H1 (cell line): ENCODE measurements at regions not wholly inside any gene's neighbourhood (a gene's known extent, or its start where the extent isn't known, plus 50 kb on each side); places are given as distances from the start of the nearest gene placed in this dataset.

Experiments
- CTCF ChIA-PET: fragments of 300-600 bp; sonication (Branson Sonifier 250); formaldehyde crosslinking; loops from one replicate; lab custom pipeline; 2021; ENCODE audit not compliant: partially characterized antibody; lab: Charles Lee
- POLR2A ChIA-PET: fragments of 300-600 bp; sonication (Branson Sonifier 250); formaldehyde crosslinking; loops from one replicate; lab custom pipeline; 2021; ENCODE audit warnings: inconsistent platforms; ENCODE audit not compliant: partially characterized antibody; lab: Charles Lee
- DNase-seq, 2 experiments: peaks; one replicate each; pipeline versions ENCODE4 v3.0.0 to v3.0.0-alpha.2; 2010 to 2022; ENCODE audit warnings: low spot score in 2 of 2, low read depth in 1 of 2, mixed read lengths in 1 of 2
- FAIRE-seq: peaks from 2 replicates; lab custom pipeline; 2011; peaks lifted over from hg19 to GRCh38; lab: Jason Lieb, UNC
- H2AFZ ChIP-seq: 2 replicates; pipeline ENCODE4 v1.8.1; 2012; ENCODE audit warnings: low read length, inconsistent platforms
- H2AK5ac ChIP-seq: 2 replicates; pipeline ENCODE4 v1.6.1; 2013; ENCODE audit warnings: low read depth, low read length
- H2BK120ac ChIP-seq: replicated peaks from 2 replicates; pipeline ENCODE3; 2013; ENCODE audit warnings: low read depth, low read length, inconsistent platforms
- H2BK12ac ChIP-seq: 2 replicates; pipeline ENCODE4 v1.6.1; 2013; ENCODE audit warnings: low read depth, low read length
- H2BK15ac ChIP-seq: 2 replicates; pipeline ENCODE4 v1.6.1; 2013; ENCODE audit warnings: low read length
- H2BK20ac ChIP-seq: 2 replicates; pipeline ENCODE4 v1.6.1; 2013; ENCODE audit warnings: low read length
- H2BK5ac ChIP-seq: 2 replicates; pipeline ENCODE4 v1.6.1; 2013; ENCODE audit warnings: low read depth, low read length
- H3K14ac ChIP-seq: 2 replicates; pipeline ENCODE4 v1.6.1; 2013; ENCODE audit warnings: inconsistent platforms; ENCODE audit not compliant: insufficient read length
- H3K18ac ChIP-seq: 2 replicates; pipeline ENCODE4 v1.6.1; 2013; ENCODE audit warnings: low read length; ENCODE audit errors: extremely low read depth
- H3K23ac ChIP-seq: 2 replicates; pipeline ENCODE4 v1.6.1; 2013; ENCODE audit warnings: inconsistent platforms; ENCODE audit not compliant: insufficient read length
- H3K23me2 ChIP-seq: 2 replicates; pipeline ENCODE4 v1.6.1; 2013; ENCODE audit warnings: low read depth, low read length
- H3K27ac ChIP-seq: 2 replicates; pipeline ENCODE4 v1.6.1; 2011; ENCODE audit warnings: low read depth, low read length, inconsistent platforms
- H3K27me3 ChIP-seq, 4 experiments: replicated peaks in 1 of 4; 1 replicate in 1 of 4; 2 replicates in 3 of 4; pipeline versions ENCODE4 v1.6.1 to v1.8.1; 2011 to 2013; ENCODE audit warnings: low read length in 3 of 4, mild to moderate bottlenecking in 3 of 4, inconsistent platforms in 2 of 4, mixed read lengths in 2 of 4, moderate library complexity in 1 of 4; ENCODE audit not compliant: control insufficient read depth in 3 of 4, insufficient read depth in 3 of 4; ENCODE audit errors: extremely low read depth in 1 of 4
- H3K36me3 ChIP-seq, 4 experiments: 2 replicates each; pipeline versions ENCODE4 v1.6.1 to v1.8.1; 2011 to 2013; ENCODE audit warnings: mild to moderate bottlenecking in 4 of 4, low read length in 3 of 4, moderate library complexity in 2 of 4, control low read depth in 1 of 4, inconsistent platforms in 1 of 4; ENCODE audit not compliant: insufficient read depth in 4 of 4, control insufficient read depth in 2 of 4
- H3K4ac ChIP-seq: replicated peaks from 2 replicates; pipeline ENCODE3; 2013; ENCODE audit warnings: low read length, low read depth, mixed read lengths, inconsistent platforms; ENCODE audit not compliant: insufficient read length
- H3K4me1 ChIP-seq, 4 experiments: replicated peaks in 1 of 4; 1 replicate in 1 of 4; 2 replicates in 3 of 4; pipeline versions ENCODE4 v1.6.1 to v1.8.1; 2011 to 2013; ENCODE audit warnings: low read length in 3 of 4, inconsistent platforms in 2 of 4, mixed read lengths in 1 of 4; ENCODE audit not compliant: insufficient read depth in 4 of 4, control insufficient read depth in 3 of 4
- H3K4me2 ChIP-seq, 2 experiments: 2 replicates each; pipeline versions ENCODE4 v1.6.1 to v1.8.1; 2011 to 2013; ENCODE audit warnings: low read depth in 2 of 2, low read length in 2 of 2, control low read depth in 1 of 2, inconsistent platforms in 1 of 2, mild to moderate bottlenecking in 1 of 2; ENCODE audit not compliant: insufficient read depth in 1 of 2
- H3K4me3 ChIP-seq, 4 experiments: fragments of 200-600, 300-600 bp in 1 of 4; sonication (generic), shearing (Covaris generic), sonication (Bioruptor Twin) in 1 of 4; 2 replicates each; pipeline versions ENCODE4 v1.5.1 to v1.8.1; 2011 to 2016; ENCODE audit warnings: low read length in 4 of 4, low read depth in 3 of 4, control low read depth in 2 of 4, inconsistent platforms in 2 of 4, mild to moderate bottlenecking in 2 of 4, mixed read lengths in 1 of 4, moderate library complexity in 1 of 4; ENCODE audit not compliant: insufficient read depth in 2 of 4; ENCODE audit errors: extremely low read depth in 1 of 4
- H3K56ac ChIP-seq: replicated peaks from 2 replicates; pipeline ENCODE3; 2013; ENCODE audit warnings: low read depth, mild to moderate bottlenecking, mixed read lengths, low read length, inconsistent platforms; ENCODE audit not compliant: insufficient read length
- H3K79me1 ChIP-seq: 2 replicates; pipeline ENCODE4 v1.6.1; 2013; ENCODE audit warnings: low read depth, low read length, control low read depth
- H3K79me2 ChIP-seq, 2 experiments: 2 replicates each; pipeline versions ENCODE4 v1.6.1 to v1.8.1; 2012 to 2013; ENCODE audit warnings: low read length in 2 of 2, mild to moderate bottlenecking in 2 of 2, inconsistent platforms in 1 of 2; ENCODE audit not compliant: insufficient read depth in 2 of 2, control insufficient read depth in 1 of 2
- H3K9ac ChIP-seq, 4 experiments: replicated peaks in 1 of 4; 1 replicate in 1 of 4; 2 replicates in 3 of 4; pipeline versions ENCODE4 v1.6.1 to v1.8.1; 2011 to 2013; ENCODE audit warnings: low read depth in 3 of 4, low read length in 3 of 4, control low read depth in 2 of 4, mild to moderate bottlenecking in 2 of 4, moderate library complexity in 2 of 4, inconsistent platforms in 1 of 4; ENCODE audit errors: extremely low read depth in 1 of 4
- H3K9me3 ChIP-seq, 2 experiments: 2 replicates each; pipeline versions ENCODE4 v1.6.1 to v1.8.1; 2012 to 2013; ENCODE audit warnings: mild to moderate bottlenecking in 2 of 2, moderate library complexity in 2 of 2, control low read depth in 1 of 2, inconsistent platforms in 1 of 2, low read depth in 1 of 2, low read length in 1 of 2, mixed read lengths in 1 of 2; ENCODE audit not compliant: insufficient read depth in 2 of 2
- H4K20me1 ChIP-seq, 2 experiments: replicated peaks in 1 of 2; 2 replicates each; pipeline versions ENCODE3 to v1.8.1; 2011 to 2013; ENCODE audit warnings: inconsistent platforms in 2 of 2, low read length in 2 of 2, mild to moderate bottlenecking in 1 of 2; ENCODE audit not compliant: insufficient read depth in 2 of 2, control insufficient read depth in 1 of 2
- H4K5ac ChIP-seq: 2 replicates; pipeline ENCODE4 v1.6.1; 2013; ENCODE audit warnings: low read length, low read depth, mixed read lengths, inconsistent platforms; ENCODE audit not compliant: insufficient read length
- H4K8ac ChIP-seq: 2 replicates; pipeline ENCODE4 v1.8.0; 2013; ENCODE audit warnings: mild to moderate bottlenecking, moderate library complexity, low read length, inconsistent platforms; ENCODE audit not compliant: insufficient read depth; ENCODE audit errors: extremely low read depth
- H4K91ac ChIP-seq: replicated peaks from 2 replicates; pipeline ENCODE3; 2013; ENCODE audit warnings: low read length, mixed read lengths, inconsistent platforms; ENCODE audit not compliant: insufficient read length
- CREB1 ChIP-seq: IDR thresholded peaks from 2 replicates; pipeline ENCODE4 v1.6.1; 2012; ENCODE audit warnings: inconsistent platforms
- FOSL1 ChIP-seq: IDR thresholded peaks from 2 replicates; pipeline ENCODE4 v1.6.1; 2011; ENCODE audit warnings: mild to moderate bottlenecking, low read depth, low read length, moderate library complexity; ENCODE audit not compliant: insufficient read depth
- GTF2F1 ChIP-seq: IDR thresholded peaks from 2 replicates; pipeline ENCODE4 v1.6.1; 2012; ENCODE audit warnings: low read depth, low read length, improper control_type of control experiment, borderline replicate concordance
- HDAC2 ChIP-seq, 2 experiments: fragments of 300-600 bp in 1 of 2; sonication (generic) in 1 of 2; IDR thresholded peaks; 2 replicates each; pipeline ENCODE4 v1.6.1; 2011 to 2012; ENCODE audit warnings: low read depth in 2 of 2, low read length in 2 of 2, mild to moderate bottlenecking in 2 of 2, moderate library complexity in 2 of 2, borderline replicate concordance in 1 of 2, inconsistent platforms in 1 of 2
- JUND ChIP-seq: IDR thresholded peaks from 2 replicates; pipeline ENCODE4 v1.6.1; 2011; ENCODE audit warnings: mild to moderate bottlenecking, improper control_type of control experiment, low read length
- KDM4A ChIP-seq: IDR thresholded peaks from one replicate; pipeline ENCODE4 v1.7.1; 2012; ENCODE audit warnings: low read depth, mild to moderate bottlenecking, moderate library complexity, low read length, inconsistent platforms; ENCODE audit not compliant: severe bottlenecking
- NANOG ChIP-seq: IDR thresholded peaks from 2 replicates; pipeline ENCODE4 v1.6.1; 2011; ENCODE audit warnings: low read length, low read depth, mild to moderate bottlenecking, inconsistent platforms; ENCODE audit not compliant: insufficient read depth, poor library complexity, severe bottlenecking
- RAD21 ChIP-seq, 2 experiments: IDR thresholded peaks in 1 of 2; conservative IDR thresholded peaks in 1 of 2; 2 replicates each; pipeline ENCODE4 v1.6.1; 2011; ENCODE audit warnings: low read depth in 2 of 2, low read length in 2 of 2, improper control_type of control experiment in 1 of 2, inconsistent platforms in 1 of 2, mild to moderate bottlenecking in 1 of 2, moderate library complexity in 1 of 2
- TAF1 ChIP-seq: IDR thresholded peaks from 2 replicates; pipeline ENCODE4 v1.6.1; 2011; ENCODE audit warnings: mild to moderate bottlenecking, low read depth, low read length
- WGBS, 2 experiments: shearing (Covaris generic) in 1 of 2; methylation state at CpG; one replicate each; pipeline versions ENCODE4 v1.1.6 to v1.1.7; 2013 to 2015; ENCODE audit warnings: low lambda C conversion rate in 2 of 2, mixed read lengths in 2 of 2, inconsistent platforms in 1 of 2, low coverage in 1 of 2, missing lambda C conversion rate in 1 of 2; ENCODE audit not compliant: insufficient replicate concordance in 2 of 2, insufficient coverage in 1 of 2, insufficient read length in 1 of 2; ENCODE audit errors: extremely low coverage in 1 of 2, missing lambda C conversion rate in 1 of 2; 5-methylcytosine and 5-hydroxymethylcytosine counted together

GRCh38 chr6:54681267-54681666 is 165.3 kb upstream of the FAM83B start:
- H2BK120ac ChIP-seq, result no peak overlapping the region
- no peak overlapping the region for H2BK12ac ChIP-seq
- no peak overlapping the region for H2BK20ac ChIP-seq
- no peak overlapping the region for H4K8ac ChIP-seq
- no peaks in the 10 kb centered on the region for H3K9me3 ChIP-seq
- no peak overlapping the region for H3K23ac ChIP-seq
- H2BK5ac ChIP-seq, result no peak overlapping the region
- no peak for TF ChIP-seq JUND
- TF ChIP-seq TAF1, result no peak
- TF ChIP-seq GTF2F1, result no peak
- no peak for TF ChIP-seq KDM4A
- no peak for TF ChIP-seq NANOG
- TF ChIP-seq CREB1, result no peak
- no peak for TF ChIP-seq RAD21 (IDR thresholded peaks at IDR 0.05 in 1 of 2, conservative IDR thresholded peaks at IDR 0.05 in 1 of 2; ENCODE audit: low read depth in 2 of 2, low read length in 2 of 2)
- TF ChIP-seq FOSL1, result no peak
- no peak for TF ChIP-seq HDAC2 (IDR thresholded peaks at IDR 0.05; ENCODE audit: borderline replicate concordance in 1 of 2, low read depth in 2 of 2, low read length in 2 of 2)
- no peak overlapping the region for H3K14ac ChIP-seq
- H3K79me2 ChIP-seq, result no peaks in the 10 kb centered on the region
- ChIA-PET CTCF (interaction anchor here (0.8 kb wide), 1 partner anchor 414 kb away, joined by 3 read pairs; no protein-coding TSS in a partner anchor), POLR2A (no interaction called here)
- H4K91ac ChIP-seq, result no peak overlapping the region
- H3K4me3 ChIP-seq, result no peak overlapping the region
- H3K18ac ChIP-seq, result no peak overlapping the region
- no peaks in the 10 kb centered on the region for H3K4me1 ChIP-seq
- no peak overlapping the region for H3K4ac ChIP-seq
- H3K56ac ChIP-seq, result no peak overlapping the region
- no peak overlapping the region for H4K5ac ChIP-seq
- H2AFZ ChIP-seq, result no peak overlapping the region
- H3K79me1 ChIP-seq, result no peaks in the 10 kb centered on the region
- no peaks in the 10 kb centered on the region for H3K23me2 ChIP-seq
- no peak for DNase-seq
- no peak overlapping the region for H2BK15ac ChIP-seq
- H3K9ac ChIP-seq, result no peak overlapping the region
- no peak overlapping the region for H3K27ac ChIP-seq
- WGBS, 2 experiments, result 95% methylated on average over 2 of the region's 2 CpGs; no CpG with 5 or more reads in 1 of the 2 experiments
- no peaks in the 10 kb centered on the region for H4K20me1 ChIP-seq
- H2AK5ac ChIP-seq, result no peak overlapping the region
- H3K27me3 ChIP-seq, result peaks cover 0 to 2% (median under 1%) of the 10 kb centered on the region in 4 experiments; a peak in 3 of 7 replicates
- H3K36me3 ChIP-seq, result no peaks in the 10 kb centered on the region
- H3K4me2 ChIP-seq, result no peak overlapping the region
- FAIRE-seq, result no peak
